HG03565 (cell line): ENCODE measurements at regions not wholly inside any gene's neighbourhood (a gene's known extent, or its start where the extent isn't known, plus 50 kb on each side); places are given as distances from the start of the nearest gene placed in this dataset.

Source experiments
- ATAC-seq: cut with Tn5 transposase; IDR thresholded peaks from one replicate; pipeline ENCODE4 v1.9.1; 2021; ENCODE audit warnings: mild to moderate bottlenecking, moderate library complexity; ENCODE audit not compliant: unreplicated experiment

GRCh38 chr4:120528428-120528827 lies 394.1 kb downstream of the PRDM5 start:
- no peak for ATAC-seq

DNA sequence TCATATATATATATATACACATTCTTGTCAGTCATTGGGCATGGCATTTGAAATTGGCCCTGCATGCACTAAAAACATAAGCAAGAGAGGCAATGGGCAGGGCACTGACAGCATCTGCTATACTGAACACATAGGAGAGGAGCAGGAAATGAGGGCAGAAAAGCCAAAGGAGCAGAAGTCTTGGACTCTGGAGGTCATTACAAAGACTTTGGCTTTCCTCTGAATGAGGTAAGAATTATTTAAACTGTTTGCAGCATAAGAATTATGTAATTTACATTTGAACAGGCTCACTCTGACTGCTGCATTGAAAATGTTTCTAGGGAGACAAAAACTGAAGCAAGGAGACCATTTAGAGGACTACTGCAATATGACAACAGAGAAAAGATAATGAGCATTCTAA lies 396.5 kb downstream of the PRDM5 start:
- no peak for ATAC-seq

DNA sequence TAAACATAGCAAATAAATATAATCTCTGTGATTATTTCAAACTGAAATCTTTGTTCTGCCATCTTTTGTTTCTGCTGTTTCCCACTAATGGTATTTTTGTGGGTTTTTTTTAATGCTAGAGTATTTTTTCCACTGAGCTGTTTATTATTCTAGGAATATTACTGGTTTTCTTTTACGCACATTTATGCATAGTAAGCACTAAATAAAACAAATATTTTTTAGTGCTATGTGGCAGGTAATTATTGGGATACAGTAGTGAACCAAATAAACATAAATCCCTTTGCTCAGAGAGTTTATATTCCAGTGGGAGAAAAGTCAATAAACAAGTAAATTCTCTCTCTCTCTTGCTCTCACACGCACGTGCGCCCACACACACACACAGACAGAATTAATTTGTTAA lies 397.4 kb downstream of the PRDM5 start:
- no peak for ATAC-seq

DNA sequence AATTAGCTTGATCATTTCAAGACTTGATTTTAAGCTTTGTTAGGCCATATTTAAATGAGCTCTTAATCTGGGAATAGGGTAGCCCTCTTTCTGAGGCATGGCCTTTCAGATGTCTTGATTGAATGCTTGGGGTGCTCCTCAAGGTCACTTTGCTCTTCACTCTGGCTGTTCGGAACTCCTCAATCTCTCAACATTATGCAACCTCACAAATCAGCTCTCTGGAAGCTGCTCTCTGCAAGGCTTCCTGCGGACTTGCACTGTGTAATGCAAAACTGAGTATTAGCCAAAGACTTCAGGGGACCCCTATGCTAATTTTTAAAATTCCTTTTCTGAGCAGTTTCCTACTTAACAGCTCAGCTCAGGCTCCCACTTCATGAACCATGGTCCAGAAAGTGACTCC lies 398.3 kb downstream of the PRDM5 start:
- ATAC-seq = no peak

DNA sequence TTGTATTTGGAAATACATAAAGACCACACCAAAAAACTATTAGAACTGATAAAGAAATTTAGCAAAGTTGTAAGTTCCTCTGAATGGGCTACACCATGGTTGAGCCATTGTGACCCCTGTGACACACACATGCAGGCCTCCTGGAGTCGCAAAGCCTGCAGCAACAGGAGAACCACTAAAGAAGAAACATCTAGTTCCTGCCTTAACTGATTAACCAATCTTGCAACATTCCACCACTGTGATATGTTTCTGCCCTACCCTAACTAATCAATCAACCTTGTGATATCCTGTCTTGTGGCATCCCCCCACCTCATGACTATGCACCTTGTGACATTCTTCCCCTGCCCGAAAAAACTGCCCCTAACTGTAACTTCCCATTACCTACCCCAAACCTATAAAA lies 401.8 kb downstream of the PRDM5 start:
- no peak for ATAC-seq

DNA sequence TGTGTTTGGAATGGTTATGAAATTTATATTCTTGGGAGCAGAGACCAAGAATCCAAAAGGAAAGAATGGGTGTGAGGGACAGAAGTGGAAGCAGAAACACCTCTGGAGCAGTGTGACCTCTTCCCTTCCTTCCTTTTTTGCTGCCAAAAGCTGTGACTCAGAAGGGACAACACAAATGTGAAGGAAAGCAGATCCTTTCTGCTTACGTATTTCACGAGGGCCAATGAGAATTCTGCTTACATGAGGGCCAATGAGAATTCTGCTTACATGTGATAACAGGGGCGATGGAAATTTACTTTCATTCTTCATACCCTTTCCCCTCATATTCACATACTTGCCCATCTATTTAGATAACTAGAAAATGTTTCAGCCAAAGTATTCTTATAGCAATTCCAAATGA lies 404.6 kb downstream of the PRDM5 start:
- no peak for ATAC-seq

DNA sequence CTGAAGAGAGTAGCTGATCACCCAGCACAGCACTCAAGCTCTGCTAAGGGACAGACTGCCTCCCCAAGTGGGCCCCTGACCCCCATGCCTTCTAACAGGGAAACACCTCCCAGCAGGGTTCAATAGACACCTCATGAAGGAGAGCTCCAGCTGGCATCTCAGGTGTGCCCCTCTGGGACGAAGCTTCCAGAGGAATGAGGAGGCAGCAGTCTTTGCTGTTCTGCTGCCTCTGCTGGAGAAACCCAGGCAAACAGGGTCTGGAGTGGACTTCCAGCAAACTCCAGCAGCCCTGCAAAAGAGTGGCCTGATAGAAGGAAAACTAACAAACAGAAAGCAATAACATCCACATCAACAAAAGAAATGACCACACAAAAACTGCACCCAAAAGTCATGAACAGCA lies 412.8 kb downstream of the PRDM5 start:
- no peak for ATAC-seq

- no peak for ATAC-seq
Observed at GRCh38 chr4:120509222-120509621, 413.3 kb downstream of the PRDM5 start.

DNA sequence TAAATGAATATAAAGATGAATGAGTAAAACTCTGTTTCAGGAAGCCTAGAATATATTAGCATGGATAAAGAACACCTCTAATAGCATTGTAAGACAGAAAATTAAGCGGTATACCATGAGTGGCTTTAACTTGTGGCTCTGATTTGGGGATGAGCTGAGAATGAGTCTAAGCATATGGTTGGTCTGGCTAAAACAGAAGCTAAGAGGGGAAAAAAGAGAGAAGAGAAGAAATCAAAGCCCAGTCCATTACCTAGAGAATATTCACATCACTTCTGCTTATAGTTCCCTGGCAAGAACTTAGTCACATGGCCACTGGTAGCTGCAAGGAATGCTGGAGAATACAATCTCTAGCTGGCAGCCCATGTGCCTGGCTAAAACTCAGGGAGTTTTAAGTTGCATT lies 414.5 kb downstream of the PRDM5 start:
- no peak for ATAC-seq

DNA sequence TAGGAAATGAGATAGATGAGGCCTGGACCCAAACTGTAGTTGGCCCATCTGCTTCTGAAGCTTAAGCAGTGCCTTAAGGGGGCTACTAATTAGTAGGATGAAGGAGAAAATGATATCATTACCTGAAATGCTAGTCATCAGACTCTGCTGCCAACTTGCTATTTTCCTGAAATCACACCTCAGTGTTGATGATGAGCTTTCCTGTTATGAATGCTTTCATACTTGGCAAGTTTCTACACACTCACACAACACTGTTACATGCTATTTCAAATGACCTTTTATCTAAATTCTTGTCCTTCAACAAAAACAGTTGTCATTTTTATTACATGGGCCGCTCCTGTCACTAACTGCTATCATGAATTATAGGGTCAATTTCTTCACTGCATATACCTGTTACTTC lies 416.0 kb downstream of the PRDM5 start:
- ATAC-seq = no peak

GRCh38 chr4:120498678-120499077 lies 423.8 kb downstream of the PRDM5 start:
- ATAC-seq = no peak

DNA sequence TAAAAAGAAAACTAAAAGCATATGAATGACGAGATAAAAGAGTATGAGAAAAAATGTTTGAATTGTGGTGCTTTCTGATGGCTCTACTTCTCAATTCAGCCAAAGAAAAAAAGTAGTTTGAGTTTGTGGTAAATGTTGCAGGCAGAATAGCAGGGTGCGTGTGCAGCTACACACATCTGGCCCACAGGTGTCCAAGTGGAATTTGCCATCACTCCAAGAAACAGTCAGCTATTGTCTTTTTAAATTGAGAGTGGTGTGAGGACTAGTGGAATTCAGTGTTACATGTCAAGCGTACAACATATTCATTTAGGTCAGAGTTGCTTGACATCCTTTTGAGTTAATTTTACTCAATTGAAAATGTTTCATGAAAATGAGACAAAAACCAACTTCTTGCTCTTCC lies 424.8 kb upstream of the MAD2L1 start:
- no peak for ATAC-seq

GRCh38 chr4:120481756-120482155 lies 415.1 kb upstream of the MAD2L1 start:
- no peak for ATAC-seq

DNA sequence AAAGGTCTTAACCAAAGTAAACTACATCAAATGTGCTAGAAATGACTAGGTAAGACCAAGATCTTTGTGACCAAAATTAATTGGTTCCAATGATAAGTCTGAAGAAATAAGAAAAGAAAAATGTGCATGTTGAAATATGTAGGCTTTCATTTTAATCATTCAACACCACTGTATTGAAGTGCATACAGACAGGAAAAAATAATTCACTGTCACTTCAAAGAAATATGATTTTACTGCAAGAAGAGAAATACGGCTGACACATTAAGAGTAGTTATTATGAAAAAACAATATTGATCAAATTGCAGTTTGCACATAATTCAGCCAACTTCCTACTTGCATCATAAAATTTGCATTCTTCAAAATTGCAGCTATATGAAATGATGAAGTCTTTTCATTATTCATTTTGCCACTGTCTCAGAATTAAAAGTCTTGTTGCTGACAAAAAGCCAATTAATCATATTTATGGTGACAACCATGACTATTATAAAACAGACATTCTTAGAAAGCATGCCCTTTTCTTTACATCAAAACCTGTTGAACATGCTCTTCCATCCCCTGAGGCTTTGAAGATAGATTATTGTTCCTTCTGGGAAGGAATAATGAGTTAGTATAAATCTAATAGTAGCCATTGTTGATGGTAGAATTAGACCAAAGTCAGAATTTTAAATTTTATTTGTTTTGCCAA lies 405.9 kb upstream of the MAD2L1 start:
- no peak for ATAC-seq

DNA sequence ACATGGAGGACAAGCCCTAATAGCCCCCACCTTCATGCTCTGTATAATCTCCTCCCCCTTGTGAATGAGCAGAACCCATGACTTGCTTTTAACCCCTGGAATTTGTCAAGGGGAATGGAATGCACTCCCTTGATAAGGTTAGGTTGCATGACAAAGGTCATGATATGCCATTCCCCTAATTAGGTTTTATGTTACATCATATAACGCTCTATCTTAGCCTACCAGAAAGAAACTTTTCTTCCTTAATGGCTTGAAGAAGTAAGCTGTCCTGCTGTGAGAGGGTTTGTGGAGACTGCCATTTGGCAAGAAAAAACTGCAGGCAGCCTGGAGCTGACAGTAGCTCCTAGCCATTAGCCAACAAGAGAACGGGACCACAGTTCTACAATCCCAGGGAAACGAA lies 399.8 kb upstream of the MAD2L1 start:
- no peak for ATAC-seq

GRCh38 chr4:120454788-120455187 lies 388.1 kb upstream of the MAD2L1 start:
- no peak for ATAC-seq

DNA sequence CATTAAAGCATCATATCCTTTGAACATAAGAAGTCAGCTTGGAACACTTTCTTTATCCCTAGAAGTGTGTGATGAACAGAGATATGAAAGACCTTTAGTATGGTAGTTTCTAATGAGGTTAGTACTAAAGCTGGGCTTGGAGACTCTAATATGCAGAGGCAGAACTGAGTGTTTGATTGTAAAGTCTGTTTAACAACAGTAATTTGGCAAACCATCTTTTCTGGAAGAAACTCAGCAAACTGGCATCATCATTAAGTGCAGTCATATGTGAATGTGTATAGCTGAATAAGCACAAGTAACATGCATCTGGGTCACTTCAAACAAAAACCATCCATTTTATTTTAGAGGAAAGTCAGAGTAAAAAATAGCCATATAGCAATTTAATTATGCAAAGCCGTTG lies 385.9 kb upstream of the MAD2L1 start:
- ATAC-seq = no peak

DNA sequence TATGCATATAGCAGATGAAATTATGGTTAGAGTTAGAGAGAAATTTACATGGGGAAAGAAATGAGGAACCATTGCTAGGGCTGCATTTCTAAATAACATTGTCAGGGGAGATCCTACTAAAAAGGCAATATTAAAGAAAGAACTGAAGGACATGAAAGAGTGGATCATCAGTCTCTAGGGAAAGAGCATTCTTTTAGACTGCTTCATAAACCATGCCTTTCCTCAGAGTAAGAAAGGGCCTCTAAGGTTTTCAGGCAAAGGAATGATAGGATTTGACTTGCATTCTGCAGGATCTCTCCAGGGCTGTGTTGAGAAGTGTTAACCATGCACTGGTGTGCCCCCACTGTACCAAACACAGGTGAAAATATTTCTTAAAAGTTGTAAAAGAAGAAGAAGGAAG lies 385.4 kb upstream of the MAD2L1 start:
- ATAC-seq = no peak

DNA sequence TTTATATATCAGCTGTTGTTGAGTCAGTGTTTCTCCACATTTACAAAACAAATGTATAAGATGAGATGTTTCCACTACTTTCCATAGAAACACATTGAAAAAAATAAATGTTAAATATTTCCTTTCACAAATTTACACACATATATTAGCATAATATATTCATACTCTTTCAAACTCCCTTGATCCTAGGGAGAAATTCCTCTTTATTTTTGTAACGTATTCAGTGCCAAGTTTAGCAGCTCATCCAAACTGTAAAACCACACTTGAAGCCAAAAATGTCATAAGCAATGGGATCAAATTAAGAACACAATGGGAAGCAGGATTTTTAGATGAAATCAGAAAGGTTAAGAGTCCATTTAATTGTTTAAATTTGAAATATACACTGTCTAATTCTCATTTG lies 381.1 kb upstream of the MAD2L1 start:
- no peak for ATAC-seq

- ATAC-seq = peak; percentile 94
Observed at GRCh38 chr4:120446051-120446567, 379.5 kb upstream of the MAD2L1 start.

DNA sequence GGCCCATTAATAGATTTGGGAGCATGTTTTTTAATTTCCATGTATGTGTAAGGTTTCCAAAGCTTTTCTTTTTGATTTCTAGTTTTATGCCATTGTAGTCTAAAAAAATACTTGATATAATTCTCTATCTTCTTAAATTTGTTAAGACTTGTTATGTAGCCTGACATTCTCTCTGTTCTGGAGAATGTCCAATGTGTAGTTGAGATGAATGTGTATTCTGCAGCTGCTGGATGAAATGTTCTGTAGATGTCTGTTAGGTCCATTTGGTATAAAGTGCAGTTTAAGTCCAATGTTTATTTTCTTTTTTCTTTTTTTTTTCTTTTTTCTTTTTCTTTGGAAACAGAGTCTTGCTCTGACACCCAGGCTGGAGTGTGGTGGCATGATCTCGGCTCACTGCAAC lies 378.5 kb upstream of the MAD2L1 start:
- ATAC-seq = no peak

DNA sequence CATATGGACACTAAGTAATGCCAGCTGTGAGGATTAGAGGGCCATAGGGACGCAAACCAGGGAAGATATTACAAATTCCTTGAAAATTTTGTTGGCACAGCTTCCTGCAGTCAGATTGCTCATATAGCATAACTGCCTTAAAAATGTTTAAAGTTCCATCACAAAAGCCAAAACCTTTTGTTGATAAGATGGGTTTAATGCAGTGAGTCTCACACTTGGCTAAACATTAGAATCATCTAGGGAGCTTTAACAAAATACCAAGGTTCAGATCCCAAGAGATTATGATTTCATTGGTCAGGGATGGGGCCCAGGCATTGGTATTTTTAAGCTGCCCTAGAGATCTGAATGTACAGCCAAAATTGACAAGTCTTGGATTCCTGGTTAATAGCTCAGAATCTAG lies 376.5 kb upstream of the MAD2L1 start:
- no peak for ATAC-seq

GRCh38 chr4:120440730-120441129 lies 374.1 kb upstream of the MAD2L1 start:
- ATAC-seq = no peak
